GM19452 (cell line): ENCODE measurements at regions not wholly inside any gene's neighbourhood (a gene's known extent, or its start where the extent isn't known, plus 50 kb on each side); places are given as distances from the start of the nearest gene placed in this dataset.

Experiments
- ATAC-seq: cut with Tn5 transposase; IDR thresholded peaks from one replicate; pipeline ENCODE4 v1.9.1; 2021; ENCODE audit not compliant: unreplicated experiment

DNA sequence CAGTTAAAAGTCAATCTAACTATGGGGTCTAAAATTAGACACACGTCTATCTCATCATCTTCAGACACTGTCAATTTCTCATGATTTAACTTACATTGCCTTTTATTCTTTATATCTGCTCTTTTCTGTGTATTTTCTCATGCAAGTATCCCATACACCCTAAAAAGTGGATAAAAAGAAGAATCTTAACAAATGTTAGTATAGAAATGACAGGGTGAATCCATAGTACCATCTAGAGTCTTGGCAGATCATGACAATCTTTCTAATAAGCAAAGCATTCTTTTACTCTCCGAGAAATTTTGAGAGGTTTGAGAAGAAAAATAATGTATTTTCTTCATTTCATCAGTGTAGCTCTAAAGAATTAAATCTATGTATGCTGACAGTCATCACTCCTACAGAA lies 382.7 kb downstream of the C6orf118 start:
- ATAC-seq, result no peak

DNA sequence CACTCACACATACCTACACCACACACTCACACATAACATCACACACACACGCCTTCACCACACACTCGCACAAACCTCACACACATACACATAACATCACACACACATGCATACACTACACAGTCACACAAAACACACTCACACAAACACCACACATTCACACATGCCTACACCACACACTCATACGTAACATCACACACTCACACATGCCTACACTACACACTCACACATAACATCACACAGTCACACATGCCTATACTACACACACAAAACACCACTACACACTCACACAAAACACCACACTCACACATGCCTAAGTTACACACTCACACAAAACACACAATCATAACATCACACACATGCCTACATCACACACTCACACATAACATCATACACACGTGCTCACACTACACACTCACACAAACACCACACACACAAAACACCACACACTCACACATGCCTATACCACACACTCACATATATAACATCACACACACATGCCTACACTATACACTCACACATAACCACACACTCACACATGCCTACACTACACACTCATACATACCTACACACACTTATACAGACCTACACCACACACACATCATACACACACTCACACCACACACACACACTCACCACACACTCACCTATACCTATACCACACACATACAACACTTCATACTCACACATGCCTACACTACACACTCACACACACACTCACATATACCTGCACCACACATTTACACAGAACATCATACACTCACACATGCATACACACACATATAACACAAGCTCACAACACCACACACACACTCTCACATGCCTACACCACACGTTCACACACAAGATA lies 383.5 kb downstream of the C6orf118 start:
- ATAC-seq, result no peak

DNA sequence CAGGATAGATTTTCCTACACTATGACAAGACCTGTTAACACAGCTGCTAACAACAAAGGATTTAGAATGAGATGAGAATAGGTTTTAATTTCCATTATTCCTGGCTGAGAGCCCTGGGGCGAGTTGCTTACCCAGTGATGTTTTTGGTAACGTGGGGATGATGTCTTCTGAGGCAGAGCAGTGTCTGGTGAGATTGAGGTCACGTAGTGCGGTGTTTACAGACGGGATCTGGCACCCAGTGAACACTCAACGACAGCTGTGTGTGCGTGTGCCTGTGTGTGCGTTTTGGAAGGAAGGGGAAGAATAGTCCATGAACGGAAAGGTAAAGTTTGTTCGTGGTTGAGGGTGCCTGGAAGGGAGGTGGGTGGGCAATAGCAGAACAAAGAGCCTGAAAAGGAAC lies 384.7 kb downstream of the C6orf118 start:
- ATAC-seq, result no peak

DNA sequence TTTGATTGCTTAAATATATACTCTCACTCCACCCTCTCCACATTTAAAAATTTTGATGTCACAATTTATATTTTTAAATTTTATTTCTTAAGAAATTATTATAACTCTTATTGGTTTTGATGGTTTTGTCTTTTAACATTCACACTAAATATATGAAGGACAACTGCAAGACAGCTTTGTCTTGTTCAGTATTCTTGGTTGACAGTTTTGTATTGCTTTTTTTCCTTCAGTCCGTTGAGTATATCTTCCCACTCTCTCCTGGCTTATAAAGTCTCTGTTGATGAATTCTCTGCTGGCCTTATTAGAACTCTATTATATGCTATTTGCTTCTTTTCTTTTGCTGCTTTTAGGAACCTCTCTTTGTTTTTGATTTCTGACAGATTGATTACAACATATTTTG lies 392.2 kb downstream of the C6orf118 start:
- ATAC-seq, result no peak

DNA sequence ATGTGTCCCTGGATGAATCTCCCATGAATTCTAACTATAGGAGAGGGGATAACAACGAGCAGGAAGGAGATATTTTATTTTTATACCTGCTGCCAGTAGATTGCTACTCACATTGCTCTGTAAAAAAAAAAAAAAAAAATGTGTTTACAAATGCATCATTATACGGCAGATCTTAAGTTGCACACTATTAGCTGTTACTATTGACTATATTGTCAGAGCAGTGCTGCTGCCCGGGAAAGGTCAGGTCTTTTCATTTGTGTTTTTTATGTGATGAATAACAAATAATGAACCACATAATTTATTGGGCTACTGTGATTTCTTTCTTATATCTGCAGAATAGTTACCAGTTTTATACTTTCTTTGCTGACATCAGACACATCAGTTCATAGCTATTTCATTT lies 393.3 kb downstream of the C6orf118 start:
- no peak for ATAC-seq

DNA sequence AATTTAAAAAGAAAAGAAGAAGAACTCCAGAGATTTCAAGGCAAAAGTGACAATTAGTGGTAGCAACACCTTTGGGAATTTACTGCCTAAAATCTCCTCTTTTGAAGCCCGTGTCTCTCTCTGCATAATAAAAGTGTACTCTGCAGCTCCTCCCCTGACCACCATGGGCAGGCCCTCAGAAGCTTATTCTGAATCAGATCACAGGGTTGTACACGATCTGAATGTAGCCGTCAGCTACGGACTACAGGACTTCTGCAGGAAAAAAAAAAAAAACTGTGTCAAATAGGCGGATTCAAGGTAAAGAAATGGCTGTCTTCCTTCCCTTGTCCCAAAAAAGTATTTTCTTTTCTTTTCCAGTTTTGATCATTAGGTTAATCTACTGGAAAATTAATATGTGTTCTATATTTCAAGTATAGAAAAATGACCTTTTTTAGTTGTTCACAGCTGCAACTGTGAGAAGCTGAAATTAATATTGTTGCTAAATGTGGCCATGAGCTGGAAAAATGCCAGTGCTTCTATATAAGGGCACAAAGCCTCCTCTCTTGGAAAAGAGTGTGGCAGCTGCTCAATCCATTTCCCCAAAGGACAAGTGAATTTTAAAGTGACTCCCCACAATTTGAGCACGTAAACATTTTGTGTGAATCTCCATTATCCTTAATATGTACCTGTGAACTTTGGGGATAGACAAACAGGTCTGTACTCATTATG lies 397.4 kb downstream of the C6orf118 start:
- no peak for ATAC-seq

DNA sequence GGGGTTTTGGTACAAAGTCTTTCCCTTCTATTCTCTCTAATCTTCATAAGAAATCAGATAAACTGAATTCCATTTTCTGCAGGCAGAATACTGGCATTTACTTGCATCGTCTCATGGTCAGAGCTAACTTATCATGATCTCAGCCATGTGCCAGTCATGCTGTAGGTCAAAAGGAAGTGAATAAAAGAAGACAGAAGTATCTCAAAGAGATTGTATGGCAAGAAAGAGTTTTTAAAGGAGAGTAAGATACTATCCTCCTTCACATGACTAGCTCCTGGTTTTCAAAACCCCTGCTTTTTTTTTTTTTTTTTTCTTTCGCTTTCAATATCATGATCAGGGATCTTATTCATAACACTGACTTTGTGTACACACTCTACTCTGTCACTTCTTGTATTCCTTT lies 398.3 kb downstream of the C6orf118 start:
- ATAC-seq, result no peak

DNA sequence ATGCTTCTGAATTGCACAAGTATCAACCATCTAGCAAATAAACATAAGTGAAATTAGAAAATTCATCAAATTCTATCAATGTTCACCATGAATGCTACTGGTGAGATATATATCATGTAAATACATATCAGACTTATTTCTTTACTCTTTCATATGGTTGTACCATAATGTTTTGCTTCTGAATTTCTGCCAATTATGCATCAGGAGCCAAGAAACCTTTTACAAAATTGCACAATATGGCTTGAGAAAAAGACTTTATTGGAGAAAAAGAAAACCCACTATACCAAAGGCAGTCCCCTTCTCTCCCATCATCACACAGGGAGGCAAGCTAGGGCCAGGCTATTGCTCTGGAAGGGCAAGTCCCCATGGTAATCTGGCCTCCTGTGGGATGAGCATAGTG lies 402.6 kb downstream of the C6orf118 start:
- no peak for ATAC-seq

DNA sequence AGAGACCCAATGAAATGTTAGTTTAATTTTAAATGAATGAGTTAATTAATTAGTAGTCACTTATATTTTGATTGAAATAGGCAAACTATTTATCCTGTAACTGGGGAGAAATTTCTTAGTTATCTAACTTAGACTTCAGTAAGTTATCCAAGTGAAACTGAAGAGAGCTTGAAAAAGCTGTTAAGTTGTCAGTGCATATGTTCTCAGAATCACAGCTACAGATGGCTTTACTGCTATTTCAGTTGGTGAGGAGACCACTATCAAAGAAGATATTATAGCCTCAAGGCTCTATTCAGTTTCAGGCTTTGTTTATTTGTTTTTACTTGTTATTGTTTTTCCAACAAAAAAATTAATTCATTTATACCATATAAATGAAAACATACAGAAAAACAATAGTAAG lies 404.1 kb downstream of the C6orf118 start:
- ATAC-seq, result no peak

DNA sequence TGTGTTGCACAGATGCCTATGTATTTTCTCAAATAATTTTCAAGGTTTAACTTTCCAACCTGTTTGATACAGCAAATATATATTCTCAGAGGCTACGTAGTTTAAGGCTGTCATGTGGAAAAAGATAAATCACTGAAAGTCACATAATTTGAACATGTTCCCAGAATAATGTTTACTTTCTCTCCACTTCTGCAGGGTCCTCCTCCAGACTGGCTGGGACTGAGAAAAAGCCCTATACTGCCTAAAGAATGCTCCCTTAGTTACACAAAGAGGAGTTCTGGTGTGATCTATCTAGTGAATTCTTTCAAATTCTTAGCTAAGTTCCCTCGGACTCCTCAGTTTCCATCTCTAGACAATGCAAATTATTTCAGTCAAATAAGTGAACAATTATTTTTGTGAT lies 411.0 kb downstream of the C6orf118 start:
- no peak for ATAC-seq

DNA sequence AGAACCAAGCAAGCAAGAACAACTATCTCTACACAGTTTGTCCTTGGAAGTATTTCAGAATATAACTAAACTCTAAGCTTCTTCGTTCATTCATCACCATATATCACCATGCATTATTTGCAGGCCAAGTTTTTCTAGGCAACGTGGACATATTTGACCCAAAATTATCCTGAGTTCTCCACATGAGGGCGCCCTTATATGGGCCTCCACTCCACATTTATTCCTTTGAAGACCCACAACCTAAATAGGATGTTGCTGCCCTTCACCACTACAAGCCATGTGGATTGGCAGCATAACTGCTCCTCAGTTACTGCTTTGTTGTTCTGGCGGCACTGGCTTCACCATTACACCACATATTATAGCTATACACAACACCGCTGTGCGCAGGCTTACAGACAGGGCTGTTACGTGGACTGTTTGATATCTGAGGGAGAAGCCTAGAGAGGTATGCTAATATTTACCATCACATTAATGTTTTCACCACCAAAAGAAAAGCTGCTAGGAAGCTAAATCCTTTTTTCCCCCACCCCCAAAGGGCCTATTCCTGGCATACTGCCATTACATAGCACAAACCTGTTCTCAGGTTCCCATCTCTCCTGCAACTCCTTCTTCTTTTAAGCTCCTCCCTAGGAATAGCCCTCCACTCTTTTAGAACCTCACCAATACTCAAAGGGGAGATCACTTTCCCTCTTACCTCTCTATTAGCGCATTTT lies 411.7 kb downstream of the C6orf118 start:
- no peak for ATAC-seq

DNA sequence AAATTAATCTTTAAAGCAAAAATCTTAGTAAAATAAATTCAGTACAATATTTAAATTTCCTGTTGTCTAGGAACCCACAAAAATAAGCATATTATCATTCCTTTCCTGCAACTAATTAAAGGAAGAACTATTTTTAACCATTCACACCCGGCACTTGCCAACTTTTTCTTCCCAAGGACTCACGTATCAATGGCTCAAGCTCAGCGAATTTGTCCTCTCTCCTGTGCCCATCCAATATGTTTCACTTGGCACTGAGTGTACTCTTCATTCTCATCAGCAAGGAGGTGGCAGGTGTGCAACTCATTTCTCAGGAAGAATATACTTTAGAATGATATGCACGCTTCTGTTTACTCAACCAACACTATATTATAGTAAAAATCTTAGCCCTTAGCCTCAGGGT lies 419.4 kb downstream of the C6orf118 start:
- no peak for ATAC-seq

DNA sequence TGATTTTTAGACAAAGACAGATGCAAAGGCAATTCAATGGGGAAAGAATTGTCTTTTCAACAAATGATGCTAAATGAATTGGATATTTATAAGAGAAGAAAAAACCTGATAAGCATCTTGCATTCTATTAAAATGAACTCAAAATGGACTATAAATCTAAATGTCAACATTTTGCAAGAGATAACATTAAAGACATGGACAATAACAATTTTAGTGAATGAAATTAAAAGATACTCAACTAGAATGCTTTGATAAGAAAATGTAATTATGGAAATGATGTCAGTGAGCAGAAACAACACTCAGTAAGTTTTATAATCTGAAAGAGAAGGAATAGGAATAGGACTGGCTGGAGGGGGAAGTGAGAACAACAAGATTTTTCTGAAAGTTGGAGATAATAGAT lies 421.7 kb downstream of the C6orf118 start:
- no peak for ATAC-seq

DNA sequence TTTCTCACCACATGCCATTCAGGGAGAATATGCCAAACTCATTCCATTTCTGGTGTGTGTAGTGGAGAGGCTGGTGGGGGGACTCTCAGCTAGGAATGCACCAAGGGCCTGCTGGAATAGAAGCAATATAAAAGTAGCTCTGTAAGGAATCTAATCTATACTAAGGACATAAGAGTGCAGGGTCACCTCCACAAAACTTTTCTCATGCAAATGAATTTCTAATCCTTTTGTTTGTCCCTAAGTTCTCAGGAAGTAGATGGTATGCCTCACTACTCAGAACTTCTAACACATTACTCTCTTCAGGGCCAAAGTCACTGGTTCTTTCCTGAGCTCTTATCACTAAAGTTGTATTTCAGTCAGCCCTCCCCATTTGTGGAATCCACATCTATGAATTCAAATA lies 427.2 kb downstream of the C6orf118 start:
- no peak for ATAC-seq

DNA sequence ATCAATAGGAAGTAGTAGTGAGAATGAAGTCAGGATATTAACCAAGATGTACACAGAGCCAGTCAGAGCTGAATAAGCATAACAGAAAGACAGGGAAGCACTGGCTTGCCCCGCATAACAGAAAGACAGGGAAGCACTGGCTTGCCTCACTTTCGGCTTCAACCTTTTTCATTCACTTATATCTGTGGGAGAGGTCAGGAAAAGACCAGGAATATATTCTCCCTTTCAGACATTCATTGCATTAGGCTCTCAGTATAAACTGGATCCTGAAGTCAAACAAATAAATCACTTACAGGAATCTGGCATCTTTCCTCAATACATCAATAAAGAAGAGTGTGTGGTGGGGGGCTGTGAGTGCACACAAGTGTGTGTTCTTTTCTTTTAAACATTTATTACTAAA lies 437.6 kb downstream of the C6orf118 start:
- ATAC-seq, result no peak

DNA sequence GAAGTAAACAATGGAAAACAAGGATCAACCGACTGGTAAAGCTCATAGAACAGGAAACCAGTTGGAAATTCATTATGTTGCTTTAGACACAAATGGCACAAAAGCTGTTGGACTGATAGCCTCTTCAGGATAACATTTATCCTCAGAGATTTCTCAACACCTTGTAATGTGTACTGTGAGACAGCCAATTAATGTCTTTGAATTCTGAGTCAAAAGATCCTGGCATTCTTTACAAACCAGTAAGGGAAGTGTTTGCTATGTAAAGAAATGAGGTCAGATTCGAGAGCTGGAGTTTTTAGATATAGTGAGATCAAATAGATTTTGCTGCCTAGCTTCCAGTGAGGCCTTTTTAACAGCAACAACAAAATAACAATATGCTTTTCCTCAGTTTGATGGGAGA lies 439.2 kb downstream of the C6orf118 start:
- no peak for ATAC-seq

DNA sequence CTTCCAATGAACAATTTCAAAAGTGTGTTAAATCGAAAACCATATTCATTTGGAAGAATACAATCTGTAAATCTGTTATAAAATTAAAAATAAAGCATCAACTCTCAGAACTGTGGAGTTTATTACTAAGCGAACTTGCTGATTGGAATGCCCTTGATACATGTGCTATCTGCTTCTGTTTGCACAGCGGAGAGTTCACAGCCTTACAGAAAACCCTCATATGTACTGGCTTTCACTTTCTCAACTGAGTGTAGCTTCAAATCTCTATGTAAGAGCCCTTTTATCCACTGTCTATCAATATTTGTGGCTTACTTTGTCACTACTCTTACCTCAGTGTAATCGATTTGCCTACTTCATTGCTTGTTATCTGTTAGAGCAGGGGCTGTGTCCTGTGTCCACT lies 447.4 kb downstream of the C6orf118 start:
- no peak for ATAC-seq

DNA sequence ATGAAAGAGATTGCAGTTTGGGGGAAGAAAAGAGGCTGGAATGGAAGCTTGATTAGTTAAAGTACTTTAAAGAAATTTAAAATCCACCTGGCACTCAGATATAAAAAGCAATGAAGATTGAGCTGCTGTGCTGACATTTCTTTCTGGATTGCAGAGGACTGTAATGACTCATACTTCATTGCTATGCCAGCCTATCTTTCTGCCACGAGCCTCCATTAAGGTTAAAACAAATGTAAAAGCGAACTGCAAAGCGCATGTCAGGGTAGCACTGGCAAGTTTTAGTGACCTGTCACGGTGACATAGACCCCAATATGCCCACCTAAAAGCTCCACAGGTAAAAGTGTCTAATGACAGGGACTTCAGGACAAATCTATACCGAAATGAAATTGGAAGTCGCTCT lies 449.6 kb downstream of the C6orf118 start:
- no peak for ATAC-seq

DNA sequence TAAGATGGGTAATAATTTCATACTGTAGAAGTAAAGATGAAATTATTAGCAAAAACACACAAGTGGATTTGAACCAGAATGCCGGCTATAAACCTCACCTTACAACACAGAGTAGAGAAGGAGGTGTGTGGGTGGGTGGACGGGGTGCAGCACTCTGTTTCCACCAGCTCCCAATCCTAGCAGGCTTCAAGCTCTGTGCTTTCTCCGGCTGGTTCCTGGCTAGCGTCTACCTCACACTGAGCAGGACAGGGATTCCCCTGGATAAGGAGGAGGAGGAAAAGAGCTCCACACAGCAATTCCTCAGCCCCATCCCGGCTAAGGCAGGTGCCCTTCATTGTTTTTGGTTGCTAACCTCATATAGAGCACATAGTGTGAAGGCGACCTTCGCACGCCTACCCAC lies 453.3 kb downstream of the C6orf118 start:
- no peak for ATAC-seq

DNA sequence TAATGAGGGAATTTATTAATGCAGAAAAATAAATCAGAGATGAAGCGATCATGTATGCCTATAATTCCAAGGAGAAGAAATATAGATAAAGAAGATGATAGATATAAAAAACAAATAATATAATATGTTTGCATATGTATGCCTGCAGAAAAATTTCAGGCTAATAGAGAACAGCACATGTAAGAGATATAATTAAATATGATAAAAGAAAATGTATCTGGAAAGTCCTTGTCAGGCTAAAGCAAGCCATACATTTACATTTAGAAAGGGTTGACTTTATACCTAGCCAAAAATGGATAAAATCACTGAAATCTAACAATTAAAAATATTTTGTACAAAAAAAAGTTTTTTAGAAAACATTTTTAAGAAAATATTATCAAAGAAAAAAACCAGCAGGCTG lies 454.1 kb downstream of the C6orf118 start:
- no peak for ATAC-seq

DNA sequence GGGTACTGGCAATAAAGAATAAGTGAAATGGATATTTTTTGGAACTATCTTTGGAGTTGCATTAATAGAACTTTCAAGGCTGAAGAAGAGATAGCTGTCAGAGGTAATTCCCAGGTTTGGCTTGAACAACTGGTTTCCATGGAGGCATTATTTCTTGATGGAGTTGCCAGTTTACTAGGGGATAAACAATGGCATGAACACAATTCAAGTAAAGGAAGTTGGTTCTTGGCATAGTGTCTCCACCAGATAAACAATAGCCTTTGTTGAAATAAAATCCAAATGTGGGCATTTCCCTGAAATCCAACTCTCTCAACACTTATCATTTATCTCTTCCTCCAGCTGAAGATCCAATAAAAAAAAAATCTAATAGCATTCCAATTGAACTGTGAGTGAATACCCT lies 454.9 kb downstream of the C6orf118 start:
- ATAC-seq, result no peak

DNA sequence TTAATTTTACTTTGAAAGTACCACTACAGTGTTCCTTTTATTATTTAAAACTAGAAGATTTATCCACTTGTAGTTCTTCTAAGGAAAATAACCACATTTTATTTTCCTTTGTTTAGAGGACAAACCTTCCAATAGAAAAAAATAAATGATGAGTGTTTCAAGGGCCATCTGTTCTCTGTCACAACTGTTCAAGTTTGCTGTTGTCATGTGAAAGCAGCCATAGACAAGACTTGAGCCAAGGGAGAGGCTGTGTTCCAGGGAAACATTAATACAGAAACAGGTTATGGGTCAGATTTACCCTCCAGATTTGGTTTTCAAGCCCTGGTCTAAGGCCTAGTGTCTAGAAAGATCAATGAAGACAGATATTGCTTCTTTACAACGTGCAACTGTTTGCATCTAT lies 463.6 kb downstream of the C6orf118 start:
- no peak for ATAC-seq
